ENCODE measurements at regions not wholly inside any gene's neighbourhood (a gene's known extent, or its start where the extent isn't known, plus 50 kb on each side); places are given as distances from the start of the nearest gene placed in this dataset.

DNA sequence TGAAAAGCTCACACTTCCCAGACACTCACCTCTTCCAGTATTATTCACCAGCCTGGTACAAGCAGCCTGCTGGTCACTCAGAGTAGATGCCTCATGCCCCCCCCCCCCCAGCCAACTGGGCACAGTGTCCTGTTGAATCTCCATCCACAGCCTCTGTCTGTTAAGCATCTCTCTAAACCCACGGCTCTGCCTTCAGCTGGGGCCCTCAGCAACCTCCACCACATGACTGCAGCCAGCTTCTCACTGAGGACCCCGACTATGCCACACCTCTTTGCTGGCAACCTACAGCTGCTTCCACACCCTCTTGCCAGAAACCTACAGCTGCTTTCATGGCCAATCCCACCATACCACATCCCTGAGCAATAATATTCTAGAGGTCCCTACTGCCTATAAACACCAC lies 113.1 kb downstream of the RHOU start:
- DNase-seq (ENCODE audit: low read depth in 2 of 2), result no peak

DNA sequence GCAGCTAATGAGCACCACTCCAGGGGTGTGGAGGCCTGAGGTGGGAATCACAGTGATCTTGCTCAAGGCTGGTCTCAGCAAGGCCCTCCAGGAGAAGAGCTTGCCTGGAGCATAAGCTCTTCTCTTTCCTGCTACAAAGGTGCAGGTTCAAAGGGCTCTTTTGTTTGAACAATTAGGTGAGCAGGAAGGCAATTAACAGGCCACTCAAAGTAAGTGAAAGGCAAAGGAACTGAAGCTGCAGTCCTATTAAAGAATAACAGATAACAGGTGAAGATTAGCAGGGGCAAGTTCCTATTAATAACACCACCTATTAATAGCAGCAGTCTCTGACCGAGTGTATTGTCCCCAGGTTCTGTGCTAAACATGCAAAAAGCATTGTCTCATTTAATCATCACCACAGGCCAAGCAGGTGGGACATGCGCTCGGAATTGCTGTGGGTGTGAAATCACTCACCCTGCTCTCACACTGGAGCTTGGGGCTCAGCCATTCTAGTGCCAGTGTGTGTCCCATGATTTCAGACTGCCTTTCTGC lies 113.8 kb downstream of the RHOU start:
- no peak for DNase-seq (ENCODE audit: low read depth in 2 of 2)

DNA sequence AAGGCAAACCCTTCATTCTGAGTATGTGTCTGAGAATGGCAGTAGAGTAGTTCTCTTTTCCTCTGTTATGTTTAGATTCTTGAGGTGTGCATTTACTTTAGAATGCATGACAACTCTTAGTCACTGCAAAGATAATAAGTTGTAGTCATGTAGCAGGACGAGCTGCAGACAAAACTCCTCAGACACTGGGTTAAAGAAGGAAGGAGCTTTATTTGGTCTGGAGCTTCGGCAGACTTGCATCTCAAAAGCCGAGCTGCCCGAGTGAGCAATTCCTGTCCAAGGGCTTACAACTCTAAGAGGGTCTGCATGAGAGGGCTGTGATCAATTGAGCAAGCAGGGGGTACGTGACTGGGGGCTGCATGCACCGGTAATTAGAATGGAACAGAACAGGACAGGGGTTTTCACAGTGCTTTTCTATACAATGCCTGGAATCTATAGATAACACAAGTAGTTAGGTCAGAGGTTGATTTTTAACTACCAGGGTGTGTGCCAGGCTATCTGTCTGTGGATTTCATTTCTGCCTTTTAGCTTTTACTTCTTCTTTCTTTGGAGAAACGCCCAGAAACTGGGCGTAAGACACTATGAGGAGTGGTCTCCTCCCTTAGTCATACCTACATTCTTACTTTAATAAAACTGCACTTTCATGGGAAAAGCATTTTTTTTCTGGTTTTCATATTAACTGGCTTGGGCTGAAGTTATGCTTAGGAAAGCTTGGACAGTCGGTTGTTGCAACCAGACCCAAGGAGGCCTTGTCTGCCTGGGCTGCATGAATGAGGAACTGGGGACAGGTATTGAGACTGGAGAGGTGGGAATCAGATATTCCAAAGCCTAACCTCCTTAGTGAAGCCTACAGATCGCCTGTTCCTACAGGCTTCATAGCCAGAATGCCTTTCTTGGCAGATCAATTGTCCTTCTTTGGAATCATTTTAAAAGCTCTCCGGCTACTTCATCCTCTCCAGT lies 115.1 kb downstream of the RHOU start:
- DNase-seq (ENCODE audit: low read depth in 2 of 2), result no peak

DNA sequence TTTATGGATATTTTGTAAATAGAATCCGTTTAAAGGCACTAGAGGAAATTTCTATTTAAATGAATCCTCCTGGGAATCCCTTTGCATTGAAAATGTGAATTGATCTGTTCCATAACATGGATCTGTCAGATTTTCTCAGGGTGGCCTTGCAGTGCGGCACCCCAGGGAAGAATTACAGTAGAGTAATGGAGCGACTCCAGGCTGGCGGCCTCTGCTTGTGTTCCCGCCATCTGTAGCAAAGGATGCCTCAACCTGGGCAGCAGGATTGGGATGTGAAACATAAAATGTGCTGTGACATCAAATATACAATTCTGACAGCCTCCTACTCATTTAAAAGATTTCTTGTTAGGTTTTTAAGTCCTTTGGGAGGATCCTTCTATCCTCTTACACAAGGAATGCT lies 115.9 kb downstream of the RHOU start:
- no peak for DNase-seq (ENCODE audit: low read depth in 2 of 2)

DNA sequence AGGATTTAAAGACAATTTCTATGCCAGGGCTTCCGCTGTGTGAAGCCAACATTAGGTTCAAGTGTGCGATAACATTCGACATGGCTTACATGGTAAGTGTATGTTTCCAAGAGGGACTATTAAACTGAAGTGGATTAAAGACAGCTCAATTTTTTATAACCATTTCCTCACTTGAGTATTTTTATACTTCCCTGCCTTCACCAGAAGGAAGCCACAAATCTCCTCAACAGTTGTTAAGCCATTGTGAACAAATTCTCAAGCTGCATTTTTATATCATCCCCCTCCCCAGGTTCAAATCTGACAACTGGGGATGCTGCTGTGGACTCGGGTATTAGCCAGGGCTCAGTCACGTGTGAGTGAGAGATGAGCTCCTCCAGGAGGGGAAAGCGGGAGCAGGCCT lies 116.3 kb downstream of the RHOU start:
- DNase-seq (ENCODE audit: low read depth in 2 of 2), result no peak

DNA sequence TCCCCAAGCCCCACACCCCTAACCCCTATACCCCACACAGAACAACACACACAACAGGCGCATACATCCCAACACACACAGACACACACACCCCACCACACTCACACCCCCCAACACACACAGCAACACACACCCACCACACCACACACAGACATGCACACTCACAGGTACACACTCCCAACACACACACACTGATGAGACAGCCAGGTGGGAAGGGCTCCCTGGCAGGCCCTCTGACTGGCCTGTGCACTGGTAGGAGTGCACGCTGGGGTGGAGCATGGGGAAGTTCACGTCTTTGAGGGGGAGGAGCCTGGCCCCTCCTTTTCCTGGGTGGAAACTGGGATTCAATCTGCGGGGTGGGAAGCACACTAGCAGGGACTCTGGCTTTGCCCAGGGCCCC lies 116.7 kb downstream of the RHOU start:
- no peak for DNase-seq (ENCODE audit: low read depth in 2 of 2)

DNA sequence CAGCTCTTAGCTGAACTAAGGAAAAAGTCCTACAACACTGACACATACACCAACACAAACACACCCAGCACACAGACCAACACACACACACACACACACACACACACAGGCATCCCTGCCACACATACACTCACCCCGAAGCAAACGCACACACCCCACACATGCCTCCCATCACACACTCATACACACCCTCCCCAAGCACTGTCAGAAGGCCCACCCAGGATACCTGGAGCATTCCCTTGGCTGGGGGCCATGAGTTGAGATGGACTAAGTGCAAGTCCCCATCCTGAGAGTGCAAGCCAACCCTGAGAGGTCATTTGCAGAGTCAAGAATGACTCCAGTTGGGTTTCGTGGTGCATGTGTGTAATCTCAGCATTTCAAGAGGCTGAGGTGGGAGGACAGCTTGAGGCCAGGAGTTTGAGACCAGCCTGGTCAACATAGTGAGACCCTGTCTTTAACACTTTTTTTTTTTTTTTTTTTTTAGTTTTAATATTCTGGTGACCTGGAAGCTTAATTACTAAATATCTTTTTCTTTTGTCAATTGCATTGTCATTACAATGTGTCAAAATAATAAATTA lies 117.3 kb downstream of the RHOU start:
- DNase-seq (ENCODE audit: low read depth in 2 of 2), result no peak

DNA sequence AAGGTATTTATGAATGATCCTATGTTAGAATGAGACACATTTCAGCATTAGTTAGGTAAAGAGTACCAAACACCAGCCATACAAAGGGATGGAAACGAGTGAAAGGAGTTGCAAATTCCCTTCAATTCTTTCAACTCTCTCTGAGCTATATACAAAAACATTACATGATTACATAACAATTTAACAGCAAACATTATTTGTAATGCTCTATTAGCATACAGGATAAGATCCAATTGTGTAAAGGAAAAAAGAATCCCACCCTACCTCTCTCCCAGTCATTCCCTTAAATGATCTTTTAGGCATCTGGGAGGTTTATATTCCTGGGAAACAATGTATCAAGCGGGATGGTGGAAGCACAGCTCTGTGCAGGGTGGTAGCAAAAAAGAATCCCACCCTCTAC lies 117.9 kb downstream of the RHOU start:
- no peak for DNase-seq (ENCODE audit: low read depth in 2 of 2)

DNA sequence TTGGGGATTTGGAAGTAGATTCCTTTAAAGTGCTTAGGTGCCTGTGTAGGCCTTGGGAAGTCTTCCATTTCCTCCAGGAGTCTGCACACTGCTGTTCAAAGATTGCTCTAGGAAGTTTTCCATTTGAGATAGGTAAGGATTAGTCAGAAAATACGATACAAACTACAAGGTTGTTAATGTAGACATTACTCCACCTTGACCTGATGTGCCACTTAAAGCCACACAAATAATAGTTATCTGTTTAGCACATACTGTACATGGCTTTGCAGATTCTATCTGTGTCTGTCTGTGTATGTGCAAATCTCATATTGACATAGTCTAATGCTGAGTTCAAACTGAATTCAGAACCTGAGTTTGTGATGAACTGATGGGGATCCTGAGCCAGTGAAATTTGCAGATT lies 118.4 kb downstream of the RHOU start:
- DNase-seq (ENCODE audit: low read depth in 2 of 2), result no peak

DNA sequence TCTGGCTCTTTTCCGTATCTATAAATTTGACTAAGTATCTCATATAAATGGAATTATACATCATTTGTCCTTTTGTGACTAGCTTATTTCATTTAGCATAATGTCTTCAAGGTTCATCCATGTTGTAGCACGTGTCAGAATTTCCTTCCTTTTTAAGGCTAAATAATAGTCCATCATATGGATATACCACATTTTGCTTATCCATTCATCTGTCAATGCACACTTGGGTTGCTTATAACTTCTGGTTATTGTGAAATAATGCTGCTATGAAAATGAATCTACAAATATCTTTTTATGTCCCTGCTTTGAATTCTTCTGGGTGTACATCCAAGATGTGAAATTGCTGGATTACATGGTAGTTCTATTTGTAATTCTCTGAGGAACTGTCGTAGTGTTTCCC lies 119.6 kb downstream of the RHOU start:
- no peak for DNase-seq (ENCODE audit: low read depth in 2 of 2)

DNA sequence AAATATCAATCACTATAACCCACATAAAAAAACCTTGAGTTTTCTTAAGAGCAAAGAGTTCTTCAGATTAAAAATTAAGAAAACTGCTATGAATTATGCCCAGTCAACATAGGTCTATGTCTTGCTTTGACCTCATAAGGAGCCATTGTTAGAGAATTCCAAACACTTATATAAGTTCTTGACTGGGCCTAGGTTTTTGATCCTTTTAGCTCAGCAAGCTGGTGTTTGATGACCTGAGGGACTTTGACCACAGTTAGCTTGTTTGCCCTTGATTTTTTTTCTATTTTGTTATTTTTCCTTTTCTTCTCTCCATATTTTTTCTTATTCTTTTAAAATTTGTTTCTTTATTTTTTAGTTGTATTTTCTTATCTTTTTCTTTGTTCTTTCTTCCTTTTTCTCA lies 122.3 kb downstream of the RHOU start:
- no peak for DNase-seq (ENCODE audit: low read depth in 2 of 2)

DNA sequence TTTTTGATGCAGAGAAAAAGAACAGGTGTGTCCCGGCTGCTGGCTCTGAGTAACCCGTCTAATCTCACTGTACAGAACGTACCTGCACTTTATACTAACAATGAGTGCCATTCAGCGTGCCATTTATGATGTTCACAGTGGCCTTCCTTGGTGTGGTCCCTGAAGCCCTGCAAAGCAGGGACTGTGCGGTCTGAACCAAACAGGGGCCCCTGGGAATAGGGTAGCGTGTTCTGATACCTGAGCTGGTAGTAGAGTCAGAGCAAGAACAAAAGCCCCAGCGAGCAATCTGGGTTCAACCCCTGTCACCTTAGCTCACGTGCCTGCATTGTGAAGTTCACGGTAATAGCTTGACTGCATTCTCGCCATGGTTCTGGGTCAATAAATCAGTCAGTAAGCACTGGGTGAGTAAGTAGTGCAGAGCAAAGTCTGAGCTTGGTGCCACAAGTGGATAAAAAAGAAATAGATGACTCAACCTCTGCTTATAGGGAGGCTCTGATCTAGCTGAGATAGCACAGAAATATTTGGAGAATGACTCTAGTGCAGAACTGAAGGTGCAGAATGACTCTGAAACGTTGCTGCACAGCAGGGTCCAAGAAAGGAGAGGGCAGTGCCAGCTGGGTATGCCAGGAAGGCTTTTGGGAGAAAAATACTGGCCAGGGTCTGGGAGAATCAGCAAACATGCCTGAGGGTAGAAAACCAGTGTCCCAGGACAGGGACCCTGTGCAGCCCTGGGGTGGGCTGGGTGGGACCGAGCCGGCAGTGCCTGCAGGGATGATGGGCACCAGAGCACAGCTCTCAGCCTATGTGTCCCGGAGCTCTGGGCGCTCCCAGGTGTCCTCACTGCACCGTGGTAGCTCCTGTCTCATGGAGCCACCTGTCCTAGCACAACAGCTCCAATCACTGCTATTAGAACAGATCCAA lies 125.9 kb downstream of the RHOU start:
- DNase-seq (ENCODE audit: low read depth in 2 of 2), result no peak

DNA sequence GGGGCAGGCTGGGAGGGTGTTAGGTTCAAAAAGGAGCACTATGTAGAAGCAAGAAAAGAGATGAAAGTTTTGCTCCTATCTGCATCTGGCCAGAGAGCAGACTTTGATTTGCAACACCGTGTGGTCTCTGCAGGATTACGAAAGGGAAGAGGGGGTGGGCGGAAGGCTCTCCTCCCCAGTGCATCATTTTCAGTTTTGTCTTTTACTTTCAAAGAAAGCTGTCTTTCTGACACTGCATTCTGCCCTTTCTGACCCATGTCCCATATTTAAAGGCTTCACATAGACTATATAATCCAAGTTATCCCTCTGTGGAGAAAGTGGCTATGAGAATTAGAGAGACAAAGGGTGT lies 126.5 kb downstream of the RHOU start:
- no peak for DNase-seq (ENCODE audit: low read depth in 2 of 2)

DNA sequence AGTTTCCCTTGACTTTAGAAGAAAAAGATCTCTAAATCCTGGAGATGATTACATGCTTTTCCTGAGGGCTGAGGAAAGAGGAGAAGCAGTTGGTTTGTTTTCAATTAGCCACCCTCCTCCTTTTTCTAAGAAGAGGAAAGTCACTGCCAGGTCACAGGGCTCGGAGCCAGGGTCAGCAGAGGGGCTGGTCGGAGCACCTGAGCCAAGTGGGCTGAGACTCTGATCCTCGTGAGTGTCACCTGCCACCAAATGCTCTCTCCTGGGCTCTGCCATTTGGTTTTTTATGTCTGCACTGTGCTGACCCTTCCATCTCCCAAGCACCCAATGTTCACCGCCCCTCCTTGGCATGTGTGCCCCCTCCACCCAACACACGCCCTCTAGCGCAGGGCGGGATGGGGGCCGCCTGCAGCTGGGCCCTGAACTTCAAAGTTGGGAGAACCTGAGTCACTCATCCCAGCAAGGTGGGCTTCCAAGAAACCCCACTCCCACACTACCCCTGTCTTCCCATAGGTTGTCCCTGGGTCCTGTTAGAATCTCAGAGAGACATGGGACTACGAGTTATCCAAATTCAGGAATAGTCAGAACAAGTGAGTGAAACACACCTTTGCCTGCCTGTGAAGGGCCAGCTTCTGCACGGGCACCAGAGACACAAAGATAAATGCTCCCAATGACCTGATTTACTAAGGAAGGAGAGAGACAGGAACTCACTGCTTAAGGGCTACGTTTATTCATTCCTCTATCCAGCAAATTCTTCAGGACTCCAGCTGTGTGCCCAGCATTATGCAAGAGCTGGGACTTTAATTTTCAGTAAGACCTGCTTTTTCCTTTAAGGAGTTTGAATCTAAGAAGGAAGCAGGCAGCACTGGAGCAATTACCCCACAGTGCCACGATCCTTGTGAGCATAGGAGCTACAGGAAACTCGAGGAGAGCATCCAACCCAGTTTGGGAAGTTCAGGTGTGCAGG lies 127.5 kb downstream of the RHOU start:
- no peak for DNase-seq (ENCODE audit: low read depth in 2 of 2)

DNA sequence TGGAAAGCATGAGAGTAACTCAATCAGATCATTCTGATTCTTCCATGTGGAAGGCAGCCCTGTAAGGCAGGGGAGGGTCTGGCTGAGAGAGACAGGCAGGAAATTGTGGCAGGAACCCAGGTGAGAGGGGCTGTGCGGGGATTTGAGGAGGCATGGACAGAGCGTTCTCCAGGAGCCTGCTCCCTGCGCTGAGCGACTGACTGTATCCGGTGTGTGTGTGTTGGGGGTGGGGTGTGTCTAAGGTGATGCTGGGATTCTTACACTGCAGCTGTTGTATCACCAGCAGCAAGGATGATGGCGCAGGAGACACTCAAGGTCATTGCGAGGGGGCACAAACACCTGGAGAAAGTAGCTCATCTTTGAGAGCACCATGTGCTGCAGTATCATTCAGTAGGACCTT lies 128.5 kb downstream of the RHOU start:
- no peak for DNase-seq (ENCODE audit: low read depth in 2 of 2)

DNA sequence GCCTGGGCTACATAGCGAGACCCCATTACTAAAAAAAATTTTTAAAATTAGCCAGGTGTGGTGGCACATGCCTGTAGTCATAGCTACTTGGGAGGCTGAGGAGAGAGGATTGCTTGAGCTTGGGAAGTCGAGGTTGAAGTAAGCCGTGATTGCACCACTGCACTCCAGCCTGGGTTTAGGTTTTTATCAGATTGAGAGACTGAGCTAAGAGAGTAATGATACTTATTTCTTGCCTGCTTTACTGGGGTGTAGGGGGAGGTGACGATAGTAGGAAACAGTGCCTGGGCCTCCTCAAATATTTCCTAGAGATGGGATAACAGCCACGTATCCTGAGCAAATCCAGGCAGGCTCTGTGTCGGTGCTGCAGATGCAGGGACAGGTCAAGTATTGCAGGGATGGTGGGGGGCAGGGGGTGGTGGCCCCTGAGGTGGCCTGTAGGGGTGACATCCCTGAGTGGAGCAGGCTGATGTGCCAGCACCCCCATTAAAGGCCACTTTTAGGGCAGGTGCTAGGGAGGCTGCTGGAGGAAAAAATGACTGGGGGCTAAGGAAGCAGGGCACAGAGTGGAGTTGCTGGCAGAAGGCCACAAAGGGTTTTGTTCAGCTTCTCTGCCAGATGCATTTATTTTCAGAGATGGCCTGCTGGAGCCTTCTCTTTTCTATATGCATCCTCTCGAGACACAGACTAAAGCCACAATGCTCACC lies 130.5 kb downstream of the RHOU start:
- DNase-seq (ENCODE audit: low read depth in 2 of 2), result no peak

DNA sequence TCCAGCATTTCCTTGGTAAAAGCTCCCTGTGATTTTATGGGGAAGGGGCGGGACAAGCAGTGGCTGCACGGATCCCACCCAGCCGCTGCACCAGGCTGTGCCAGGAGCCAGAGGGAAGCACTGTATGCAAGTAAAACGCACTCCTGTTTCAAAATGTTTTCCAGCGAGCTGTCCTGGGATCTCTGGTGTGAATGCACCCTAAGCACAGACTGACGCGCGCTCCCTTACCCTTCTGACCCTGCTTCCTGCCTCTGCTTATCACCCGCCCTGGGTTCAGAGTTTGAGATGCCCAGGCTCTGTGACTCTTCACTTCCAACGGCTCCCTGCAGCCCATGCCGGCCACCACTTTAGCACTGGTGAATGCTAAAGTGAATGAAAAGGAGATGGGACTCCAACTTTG lies 131.2 kb downstream of the RHOU start:
- no peak for DNase-seq (ENCODE audit: low read depth in 2 of 2)

DNA sequence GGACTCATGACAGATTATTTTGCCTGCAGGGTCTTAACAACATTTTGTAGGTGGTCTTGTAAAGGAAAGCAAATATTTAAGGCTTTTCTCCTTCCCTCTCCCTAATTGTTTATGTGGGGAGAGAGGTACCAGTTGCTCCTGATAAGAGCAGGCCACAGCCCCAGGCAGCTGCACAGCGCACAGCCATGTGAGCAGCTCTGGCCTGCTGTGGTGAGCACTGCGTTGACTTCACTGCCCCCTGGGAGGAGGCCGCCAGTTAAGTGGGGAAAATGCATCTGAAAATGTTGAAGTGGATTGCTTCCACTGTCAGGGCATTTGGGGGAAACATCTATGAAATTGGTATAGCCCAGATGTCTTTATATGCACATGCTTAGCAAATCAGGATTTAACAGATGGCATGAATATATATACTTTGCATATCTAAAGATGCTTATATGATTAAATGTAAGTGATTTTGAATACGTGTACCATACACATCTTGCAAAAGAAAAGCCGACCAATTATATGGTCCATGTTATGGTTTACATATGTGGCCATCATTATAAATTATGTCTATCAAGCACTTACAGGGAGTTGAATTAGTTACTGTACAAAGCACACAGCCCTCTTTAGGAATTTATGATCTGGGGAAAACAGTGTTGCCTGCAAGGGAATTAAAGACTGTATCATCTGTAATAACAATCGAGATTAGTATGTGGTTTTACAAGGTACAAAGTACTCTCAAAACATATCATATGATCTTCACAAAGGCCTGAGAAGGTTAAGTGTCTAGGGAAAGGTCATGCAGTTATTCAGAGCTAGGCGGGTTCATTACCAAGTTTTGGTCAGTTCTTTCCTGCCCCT lies 132.1 kb downstream of the RHOU start:
- DNase-seq (ENCODE audit: low read depth in 2 of 2), result no peak

DNA sequence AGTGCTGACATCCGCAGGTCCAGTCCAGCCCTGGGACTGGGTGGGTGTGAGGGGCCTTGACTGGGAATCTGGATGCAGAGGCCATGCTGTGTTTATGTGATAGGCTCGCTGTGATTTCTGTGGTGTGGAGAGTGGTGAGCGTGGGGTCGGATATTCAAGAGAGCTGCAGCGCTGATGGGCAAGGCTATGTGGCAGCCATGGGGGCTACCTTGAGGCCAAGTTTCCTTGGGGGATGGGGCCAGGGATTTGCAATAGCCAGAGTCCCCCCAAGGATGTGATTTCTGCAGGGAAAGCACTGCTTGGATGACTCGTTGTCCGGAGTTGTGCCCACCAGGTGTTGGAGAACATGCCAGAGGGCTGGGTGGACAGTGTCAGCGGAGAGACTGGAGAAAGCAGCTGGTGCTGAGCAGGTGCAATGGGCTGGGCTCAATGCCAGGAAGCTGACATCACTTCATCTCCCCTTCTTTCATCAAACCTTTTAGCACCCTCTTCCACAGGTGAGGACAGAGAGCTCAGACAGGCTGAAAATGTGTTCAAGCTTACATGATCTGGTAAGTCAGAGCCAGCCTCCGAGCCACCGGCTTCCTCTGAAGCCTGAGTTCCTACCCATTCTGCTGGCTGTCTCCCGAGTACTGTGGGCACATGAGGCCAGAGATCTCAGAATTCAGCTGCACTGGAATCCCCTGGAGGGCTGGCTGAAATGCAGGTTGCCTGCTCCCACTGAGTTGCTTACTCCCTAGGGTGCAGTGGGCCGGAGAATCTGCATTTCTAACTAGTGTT lies 132.9 kb downstream of the RHOU start:
- DNase-seq (ENCODE audit: low read depth in 2 of 2), result no peak
